Thyroid gland (tissue), 4 donors: ENCODE measurements at regions not wholly inside any gene's neighbourhood (a gene's known extent, or its start where the extent isn't known, plus 50 kb on each side); places are given as distances from the start of the nearest gene placed in this dataset.

Experiments
- DNase-seq, 2 donors: peaks; one replicate each; pipeline ENCODE4 v3.0.0-alpha.2; 2019
- H3K27ac ChIP-seq, 3 donors: fragments of 200-600 bp; sonication (generic); 1 replicate in 2 of 3; 2 replicates in 1 of 3; pipeline ENCODE4 v1.5.1; 2016 to 2019; ENCODE audit warnings: mild to moderate bottlenecking in 1 of 3, moderate library complexity in 1 of 3
- H3K27me3 ChIP-seq: fragments of 200-600 bp; sonication (generic); one replicate; pipeline ENCODE4 v1.5.1; 2019
- H3K36me3 ChIP-seq, 2 donors: fragments of 200-600 bp; sonication (generic); one replicate each; pipeline ENCODE4 v1.5.1; 2016 to 2019
- H3K4me1 ChIP-seq, 2 donors: fragments of 200-600 bp; sonication (generic); one replicate each; pipeline ENCODE4 v1.5.1; 2017 to 2019
- H3K4me3 ChIP-seq, 3 donors: fragments of 200-600 bp; sonication (generic); replicated peaks in 1 of 3; 1 replicate in 2 of 3; 2 replicates in 1 of 3; pipeline ENCODE4 v1.5.1; 2016; ENCODE audit warnings: mild to moderate bottlenecking in 1 of 3
- H3K9me3 ChIP-seq: fragments of 200-600 bp; sonication (generic); one replicate; pipeline ENCODE4 v1.5.1; 2017
- POLR2A ChIP-seq, 2 donors: fragments of 450-650 bp; IDR thresholded peaks; one replicate each; pipeline ENCODE4 v1.6.1; 2017; ENCODE audit warnings: antibody characterized with exemption in 2 of 2, mild to moderate bottlenecking in 2 of 2, moderate library complexity in 1 of 2
- WGBS, 2 donors: methylation state at CpG; one replicate each; pipeline ENCODE4 v1.1.5; 2017; 5-methylcytosine and 5-hydroxymethylcytosine counted together
- intact Hi-C: fragments of 100-400 bp; cut with DNase I; formaldehyde crosslinking; loops from one replicate; pipeline ENCODE4 v1.15.1; 2023
- TF ChIP-seq, protein P1 (sequence below), 6 experiments: fragments of 200-600 bp in 3 of 6; fragments of 450-650 bp in 3 of 6; sonication (generic) in 3 of 6; IDR thresholded peaks; one replicate each; pipeline ENCODE4 v1.5.1; 2016 to 2019; ENCODE audit warnings: antibody characterized with exemption in 6 of 6, mild to moderate bottlenecking in 2 of 6, inconsistent platforms in 1 of 6, moderate library complexity in 1 of 6

- H3K4me1 ChIP-seq = no peaks in the 10 kb centered on the region
- no peaks in the 10 kb centered on the region for H3K9me3 ChIP-seq
- no peak overlapping the region for H3K27ac ChIP-seq
- intact Hi-C loops = no loop called here
- no peaks in the 10 kb centered on the region for H3K36me3 ChIP-seq
- TF ChIP-seq POLR2A (IDR thresholded peaks at IDR 0.05) = no peak
- TF ChIP-seq, protein P1, sequence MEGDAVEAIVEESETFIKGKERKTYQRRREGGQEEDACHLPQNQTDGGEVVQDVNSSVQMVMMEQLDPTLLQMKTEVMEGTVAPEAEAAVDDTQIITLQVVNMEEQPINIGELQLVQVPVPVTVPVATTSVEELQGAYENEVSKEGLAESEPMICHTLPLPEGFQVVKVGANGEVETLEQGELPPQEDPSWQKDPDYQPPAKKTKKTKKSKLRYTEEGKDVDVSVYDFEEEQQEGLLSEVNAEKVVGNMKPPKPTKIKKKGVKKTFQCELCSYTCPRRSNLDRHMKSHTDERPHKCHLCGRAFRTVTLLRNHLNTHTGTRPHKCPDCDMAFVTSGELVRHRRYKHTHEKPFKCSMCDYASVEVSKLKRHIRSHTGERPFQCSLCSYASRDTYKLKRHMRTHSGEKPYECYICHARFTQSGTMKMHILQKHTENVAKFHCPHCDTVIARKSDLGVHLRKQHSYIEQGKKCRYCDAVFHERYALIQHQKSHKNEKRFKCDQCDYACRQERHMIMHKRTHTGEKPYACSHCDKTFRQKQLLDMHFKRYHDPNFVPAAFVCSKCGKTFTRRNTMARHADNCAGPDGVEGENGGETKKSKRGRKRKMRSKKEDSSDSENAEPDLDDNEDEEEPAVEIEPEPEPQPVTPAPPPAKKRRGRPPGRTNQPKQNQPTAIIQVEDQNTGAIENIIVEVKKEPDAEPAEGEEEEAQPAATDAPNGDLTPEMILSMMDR (IDR thresholded peaks at IDR 0.05) = no peak
- H3K27me3 ChIP-seq = no peaks in the 10 kb centered on the region
- 57 to 61% methylated on average over 13 of the region's 13 CpGs for WGBS, 2 donors
- DNase-seq = no peak
- H3K4me3 ChIP-seq = no peak overlapping the region
Observed at GRCh38 chr10:118238573-118239235, 103.4 kb downstream of the FAM204A start.

DNA sequence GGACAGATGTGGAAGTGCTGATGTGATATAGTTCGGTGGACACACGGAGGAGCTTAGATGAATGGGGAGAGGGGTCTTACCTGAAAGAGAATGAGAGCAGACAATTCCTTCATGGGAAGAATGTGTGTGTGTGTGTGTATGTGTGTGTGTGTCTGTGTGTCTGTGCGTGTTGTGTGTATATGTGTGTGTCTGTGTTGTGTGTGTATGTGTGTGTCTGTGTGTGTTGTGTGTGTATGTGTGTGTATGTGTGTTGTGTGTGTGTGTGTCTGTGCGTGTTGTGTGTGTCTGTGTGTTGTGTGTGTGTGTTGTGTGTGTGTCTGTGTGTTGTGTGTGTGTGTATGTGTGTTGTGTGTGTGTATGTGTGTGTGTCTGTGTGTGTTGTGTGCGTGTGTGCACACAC, 104.2 kb downstream of the FAM204A start:
- no peak for DNase-seq
- intact Hi-C loops = no loop called here
- no peak overlapping the region for H3K27ac ChIP-seq
- H3K9me3 ChIP-seq = no peaks in the 10 kb centered on the region
- no peak for TF ChIP-seq POLR2A (IDR thresholded peaks at IDR 0.05)
- TF ChIP-seq, protein P1 (IDR thresholded peaks at IDR 0.05) = no peak
- H3K4me1 ChIP-seq = no peaks in the 10 kb centered on the region
- H3K36me3 ChIP-seq = no peaks in the 10 kb centered on the region
- no peaks in the 10 kb centered on the region for H3K27me3 ChIP-seq
- WGBS, 2 donors = 85 to 90% methylated on average over 5 of the region's 5 CpGs
- H3K4me3 ChIP-seq = no peak overlapping the region

DNA sequence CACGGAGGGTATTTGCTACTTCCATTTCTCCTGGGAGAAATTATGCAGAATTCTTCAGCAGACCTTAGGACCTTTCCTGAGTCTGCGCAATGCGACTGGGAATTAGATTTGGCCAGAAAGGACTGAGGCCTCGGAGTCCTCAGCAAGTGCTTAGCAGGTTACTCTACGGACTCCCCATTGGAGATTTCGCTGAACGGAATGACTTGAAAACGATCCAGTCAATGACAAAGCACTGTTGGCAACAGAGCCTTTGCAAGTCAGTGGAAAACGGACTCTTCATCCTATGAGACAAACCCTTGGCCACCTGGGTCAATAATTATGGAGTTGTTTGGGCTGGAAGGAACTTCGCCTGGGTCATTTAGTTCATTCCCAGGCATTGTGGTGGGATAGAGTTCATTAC, 107.4 kb downstream of the FAM204A start:
- no peak for DNase-seq
- H3K27me3 ChIP-seq = no peaks in the 10 kb centered on the region
- no peaks in the 10 kb centered on the region for H3K36me3 ChIP-seq
- H3K4me3 ChIP-seq = no peak overlapping the region
- H3K27ac ChIP-seq = no peak overlapping the region
- no peaks in the 10 kb centered on the region for H3K9me3 ChIP-seq
- TF ChIP-seq, protein P1 (IDR thresholded peaks at IDR 0.05) = no peak
- TF ChIP-seq POLR2A (IDR thresholded peaks at IDR 0.05) = no peak
- H3K4me1 ChIP-seq = no peaks in the 10 kb centered on the region
- intact Hi-C loops = no loop called here
- WGBS, 2 donors = 46 to 59% methylated on average over 10 of the region's 10 CpGs

- intact Hi-C loops = no loop called here
- TF ChIP-seq, protein P1 (IDR thresholded peaks at IDR 0.05) = no peak
- no peak for TF ChIP-seq POLR2A (IDR thresholded peaks at IDR 0.05)
- no peak for DNase-seq
- H3K36me3 ChIP-seq = no peaks in the 10 kb centered on the region
- 57 to 59% methylated on average over 2 of the region's 2 CpGs for WGBS, 2 donors
- H3K27me3 ChIP-seq = no peaks in the 10 kb centered on the region
- H3K27ac ChIP-seq = no peak overlapping the region
- H3K9me3 ChIP-seq = no peaks in the 10 kb centered on the region
- H3K4me1 ChIP-seq = no peaks in the 10 kb centered on the region
- H3K4me3 ChIP-seq = no peak overlapping the region
Observed at GRCh38 chr10:118220346-118220850, 121.7 kb downstream of the FAM204A start.

DNA sequence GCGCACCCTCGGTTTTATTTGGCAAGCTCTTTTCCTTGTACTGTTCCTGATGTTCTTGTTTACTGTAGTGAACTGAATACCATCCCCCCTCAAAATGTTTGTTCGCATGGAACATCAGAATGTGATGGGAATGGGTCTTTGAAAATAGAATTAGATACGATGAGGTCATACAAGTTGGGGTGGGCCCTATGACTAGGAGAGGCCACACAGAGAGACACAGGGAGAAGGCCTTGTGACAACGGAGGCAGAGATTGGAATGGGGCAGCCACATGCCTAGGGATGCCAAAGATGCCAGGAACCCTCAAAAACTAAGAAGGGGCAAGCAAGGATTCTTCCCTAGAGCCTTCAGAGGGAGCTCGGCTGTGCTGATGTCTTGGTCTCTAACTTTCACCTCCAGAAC, 123.6 kb downstream of the FAM204A start:
- TF ChIP-seq, protein P1 (IDR thresholded peaks at IDR 0.05) = no peak
- TF ChIP-seq POLR2A (IDR thresholded peaks at IDR 0.05) = no peak
- Histone ChIP-seq H3K4me3 (no peak overlapping the region), H3K9me3 (no peaks in the 10 kb centered on the region), H3K36me3 (no peaks in the 10 kb centered on the region), H3K4me1 (no peaks in the 10 kb centered on the region), H3K27me3 (no peaks in the 10 kb centered on the region), H3K27ac (no peak overlapping the region)
- DNase-seq = no peak
- intact Hi-C loops = no loop called here
- WGBS, 2 donors = 90 to 95% methylated on average over 6 of the region's 6 CpGs
